ENCODE measurements at regions not wholly inside any gene's neighbourhood (a gene's known extent, or its start where the extent isn't known, plus 50 kb on each side); places are given as distances from the start of the nearest gene placed in this dataset.

- TF ChIP-seq CTCF (IDR thresholded peaks at IDR 0.05; ENCODE audit: low read length) (no peak), EZH2 (optimal IDR thresholded peaks at IDR 0.05; ENCODE audit: low read depth, low read length) (no peak), EZH2phosphoT487 (IDR thresholded peaks at IDR 0.05; ENCODE audit: low read length) (no peak)
Observed at GRCh38 chr1:22364326-22364650, 87.4 kb upstream of the ZBTB40 start.

Measured in MM.1S (cell line).